Stimulated activated CD8-positive, alpha-beta memory T cell treated with anti-CD3 and anti-CD28 coated beads, Interleukin-7, amount 100 ng/mL, for 4 hours (primary cell): ENCODE measurements at regions not wholly inside any gene's neighbourhood (a gene's known extent, or its start where the extent isn't known, plus 50 kb on each side); places are given as distances from the start of the nearest gene placed in this dataset.

Experiments used
- DNase-seq, 2 donors: peaks; one replicate each; pipeline ENCODE4 v3.0.0-alpha.2; 2020; ENCODE audit warnings: low read depth in 2 of 2

GRCh38 chr16:65509172-65509571 lies 387.3 kb upstream of the CDH11 start:
- DNase-seq = no peak

- no peak for DNase-seq
These were observed 379.1 kb upstream of the CDH11 start for GRCh38 chr16:65500919-65501318.

- no peak for DNase-seq
These were observed 378.1 kb upstream of the CDH11 start for GRCh38 chr16:65500007-65500406.

- no peak for DNase-seq
These were observed 377.7 kb upstream of the CDH11 start for GRCh38 chr16:65499566-65499965.

- no peak for DNase-seq
These were observed 375.7 kb upstream of the CDH11 start for GRCh38 chr16:65497571-65497970.

- DNase-seq = no peak
These were observed 373.2 kb upstream of the CDH11 start for GRCh38 chr16:65495106-65495505.

GRCh38 chr16:65494609-65495008 lies 372.7 kb upstream of the CDH11 start:
- no peak for DNase-seq

- no peak for DNase-seq
These were observed 372.2 kb upstream of the CDH11 start for GRCh38 chr16:65494080-65494479.

- DNase-seq = no peak
These were observed 368.4 kb upstream of the CDH11 start for GRCh38 chr16:65490286-65490685.

GRCh38 chr16:65489531-65490023 lies 367.7 kb upstream of the CDH11 start:
- no peak for DNase-seq

GRCh38 chr16:65487231-65487630 lies 365.4 kb upstream of the CDH11 start:
- DNase-seq = no peak

- DNase-seq = no peak
These were observed 360.1 kb upstream of the CDH11 start for GRCh38 chr16:65481956-65482355.

GRCh38 chr16:65480281-65481091 lies 358.6 kb upstream of the CDH11 start:
- no peak for DNase-seq

GRCh38 chr16:65476448-65476955 lies 354.6 kb upstream of the CDH11 start:
- DNase-seq = no peak

- no peak for DNase-seq
These were observed 351.8 kb upstream of the CDH11 start for GRCh38 chr16:65473699-65474098.

GRCh38 chr16:65469116-65469515 lies 347.3 kb upstream of the CDH11 start:
- no peak for DNase-seq

- no peak for DNase-seq
These were observed 346.3 kb upstream of the CDH11 start for GRCh38 chr16:65468133-65468532.

- DNase-seq = no peak
These were observed 341.9 kb upstream of the CDH11 start for GRCh38 chr16:65463652-65464260.

- no peak for DNase-seq
These were observed 335.2 kb upstream of the CDH11 start for GRCh38 chr16:65457084-65457483.

- no peak for DNase-seq
These were observed 333.9 kb upstream of the CDH11 start for GRCh38 chr16:65455761-65456160.

- DNase-seq = no peak
These were observed 331.8 kb upstream of the CDH11 start for GRCh38 chr16:65453646-65454045.

- DNase-seq = no peak
These were observed 327.7 kb upstream of the CDH11 start for GRCh38 chr16:65449526-65449925.

- DNase-seq = no peak
These were observed 324.6 kb upstream of the CDH11 start for GRCh38 chr16:65446427-65446826.
